ENCODE measurements at regions not wholly inside any gene's neighbourhood (a gene's known extent, or its start where the extent isn't known, plus 50 kb on each side); places are given as distances from the start of the nearest gene placed in this dataset.

- TF ChIP-seq EZH2 (IDR thresholded peaks at IDR 0.05; ENCODE audit: borderline replicate concordance) (no peak), EZH2phosphoT487 (IDR thresholded peaks at IDR 0.05; ENCODE audit: low read depth, severe bottlenecking, unreplicated experiment) (no peak)
- TF ChIP-seq, protein P1, sequence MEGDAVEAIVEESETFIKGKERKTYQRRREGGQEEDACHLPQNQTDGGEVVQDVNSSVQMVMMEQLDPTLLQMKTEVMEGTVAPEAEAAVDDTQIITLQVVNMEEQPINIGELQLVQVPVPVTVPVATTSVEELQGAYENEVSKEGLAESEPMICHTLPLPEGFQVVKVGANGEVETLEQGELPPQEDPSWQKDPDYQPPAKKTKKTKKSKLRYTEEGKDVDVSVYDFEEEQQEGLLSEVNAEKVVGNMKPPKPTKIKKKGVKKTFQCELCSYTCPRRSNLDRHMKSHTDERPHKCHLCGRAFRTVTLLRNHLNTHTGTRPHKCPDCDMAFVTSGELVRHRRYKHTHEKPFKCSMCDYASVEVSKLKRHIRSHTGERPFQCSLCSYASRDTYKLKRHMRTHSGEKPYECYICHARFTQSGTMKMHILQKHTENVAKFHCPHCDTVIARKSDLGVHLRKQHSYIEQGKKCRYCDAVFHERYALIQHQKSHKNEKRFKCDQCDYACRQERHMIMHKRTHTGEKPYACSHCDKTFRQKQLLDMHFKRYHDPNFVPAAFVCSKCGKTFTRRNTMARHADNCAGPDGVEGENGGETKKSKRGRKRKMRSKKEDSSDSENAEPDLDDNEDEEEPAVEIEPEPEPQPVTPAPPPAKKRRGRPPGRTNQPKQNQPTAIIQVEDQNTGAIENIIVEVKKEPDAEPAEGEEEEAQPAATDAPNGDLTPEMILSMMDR (IDR thresholded peaks at IDR 0.05; ENCODE audit: poor library complexity): no peak
- Histone ChIP-seq H3K9me2 (replicated peaks; ENCODE audit: insufficient read depth) (no peaks in the 10 kb centered on the region), H3K27me3 (peaks cover 17% of the 10 kb centered on the region), H3K36me3 (replicated peaks; ENCODE audit: insufficient read depth, low read depth) (no peaks in the 10 kb centered on the region), H3K27ac (no peak overlapping the region), H3K79me2 (no peaks in the 10 kb centered on the region), H3K4me2 (no peak overlapping the region), H4K20me1 (ENCODE audit: insufficient read depth, poor library complexity, severe bottlenecking) (no peaks in the 10 kb centered on the region), H3K4me1 (ENCODE audit: insufficient read depth) (no peaks in the 10 kb centered on the region), H3K9me3 (ENCODE audit: low read depth) (no peaks in the 10 kb centered on the region), H2AFZ (no peak overlapping the region), H3K4me3 (no peak overlapping the region)
- WGBS (ENCODE audit: low lambda C conversion rate, missing lambda C conversion rate): 55% methylated on average over 4 of the region's 4 CpGs
- no peak for DNase-seq (ENCODE audit: low spot score)
Observed at GRCh38 chr13:99738626-99739025, 232.9 kb downstream of the ZIC5 start.

DNA sequence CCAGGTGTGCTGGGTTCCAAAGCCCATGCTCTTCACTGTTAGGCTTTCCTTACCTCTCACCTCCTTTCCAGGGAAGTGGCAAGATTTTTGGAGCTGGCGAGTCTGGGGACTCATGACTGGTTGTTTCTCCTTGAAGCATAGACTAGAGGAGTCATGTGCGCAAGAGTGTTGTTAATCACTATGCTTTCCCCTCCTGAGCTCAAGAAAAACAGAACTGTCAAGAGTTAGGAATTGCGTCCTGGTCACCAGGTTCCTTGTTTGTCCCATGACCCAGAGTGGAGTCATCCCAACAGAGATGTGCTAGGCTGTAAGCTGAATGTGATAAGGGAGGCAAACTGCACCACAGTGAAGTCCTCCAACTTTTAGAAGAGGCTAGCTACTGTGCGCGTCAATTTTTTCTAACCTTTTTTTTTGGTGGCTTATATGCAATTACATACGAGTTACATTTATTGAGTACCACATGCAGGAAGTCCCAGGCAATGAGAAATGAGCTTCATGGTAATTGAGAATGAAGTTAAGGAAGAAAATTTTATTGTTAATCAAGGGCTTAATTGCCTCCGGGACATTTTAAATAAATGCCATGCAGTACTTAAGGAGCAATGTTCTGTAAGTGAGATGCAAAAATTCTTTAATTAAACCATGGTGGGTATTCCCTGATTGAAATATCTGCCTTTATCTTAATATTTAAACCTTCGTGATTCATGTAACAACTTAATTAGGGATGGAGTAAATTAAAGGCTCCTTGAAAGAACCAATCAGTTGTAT lies 233.9 kb downstream of the ZIC5 start:
- peaks cover 9% of the 10 kb centered on the region for H3K27me3 ChIP-seq
- TF ChIP-seq EZH2 (IDR thresholded peaks at IDR 0.05; ENCODE audit: borderline replicate concordance) (no peak), EZH2phosphoT487 (IDR thresholded peaks at IDR 0.05; ENCODE audit: low read depth, severe bottlenecking, unreplicated experiment) (no peak)
- TF ChIP-seq, protein P1 (IDR thresholded peaks at IDR 0.05; ENCODE audit: poor library complexity): no peak
- WGBS (ENCODE audit: low lambda C conversion rate, missing lambda C conversion rate): 93% methylated on average over 8 of the region's 8 CpGs
- H3K9me2 ChIP-seq (replicated peaks; ENCODE audit: insufficient read depth): no peaks in the 10 kb centered on the region
- no peak overlapping the region for H3K27ac ChIP-seq
- DNase-seq (ENCODE audit: low spot score): no peak
- no peaks in the 10 kb centered on the region for H3K36me3 ChIP-seq (replicated peaks; ENCODE audit: insufficient read depth, low read depth)
- no peaks in the 10 kb centered on the region for H3K9me3 ChIP-seq (ENCODE audit: low read depth)
- no peaks in the 10 kb centered on the region for H3K4me1 ChIP-seq (ENCODE audit: insufficient read depth)
- no peaks in the 10 kb centered on the region for H3K79me2 ChIP-seq
- no peak overlapping the region for H3K4me3 ChIP-seq
- no peaks in the 10 kb centered on the region for H4K20me1 ChIP-seq (ENCODE audit: insufficient read depth, poor library complexity, severe bottlenecking)
- no peak overlapping the region for H2AFZ ChIP-seq
- H3K4me2 ChIP-seq: no peak overlapping the region

GRCh38 chr13:99736541-99736940 lies 235.0 kb downstream of the ZIC5 start:
- WGBS (ENCODE audit: low lambda C conversion rate, missing lambda C conversion rate): 76% methylated on average over 3 of the region's 3 CpGs
- TF ChIP-seq EZH2 (IDR thresholded peaks at IDR 0.05; ENCODE audit: borderline replicate concordance): no peak
- no peak for TF ChIP-seq EZH2phosphoT487 (IDR thresholded peaks at IDR 0.05; ENCODE audit: low read depth, severe bottlenecking, unreplicated experiment)
- TF ChIP-seq, protein P1 (IDR thresholded peaks at IDR 0.05; ENCODE audit: poor library complexity): no peak
- H4K20me1 ChIP-seq (ENCODE audit: insufficient read depth, poor library complexity, severe bottlenecking): no peaks in the 10 kb centered on the region

More at GRCh38 chr13:99736541-99736940, 235.0 kb downstream of the ZIC5 start:
- H3K4me3 ChIP-seq: no peak overlapping the region
- no peaks in the 10 kb centered on the region for H3K79me2 ChIP-seq
- no peak overlapping the region for H2AFZ ChIP-seq
- H3K27ac ChIP-seq: no peak overlapping the region
- no peak for DNase-seq (ENCODE audit: low spot score)
- no peaks in the 10 kb centered on the region for H3K4me1 ChIP-seq (ENCODE audit: insufficient read depth)
- H3K36me3 ChIP-seq (replicated peaks; ENCODE audit: insufficient read depth, low read depth): no peaks in the 10 kb centered on the region
- H3K27me3 ChIP-seq: peaks cover 4% of the 10 kb centered on the region
- H3K4me2 ChIP-seq: no peak overlapping the region
- no peaks in the 10 kb centered on the region for H3K9me2 ChIP-seq (replicated peaks; ENCODE audit: insufficient read depth)
- H3K9me3 ChIP-seq (ENCODE audit: low read depth): no peaks in the 10 kb centered on the region

Measured in hepatocyte (in vitro differentiated cells).